ENCODE measurements at regions not wholly inside any gene's neighbourhood (a gene's known extent, or its start where the extent isn't known, plus 50 kb on each side); places are given as distances from the start of the nearest gene placed in this dataset.

DNA sequence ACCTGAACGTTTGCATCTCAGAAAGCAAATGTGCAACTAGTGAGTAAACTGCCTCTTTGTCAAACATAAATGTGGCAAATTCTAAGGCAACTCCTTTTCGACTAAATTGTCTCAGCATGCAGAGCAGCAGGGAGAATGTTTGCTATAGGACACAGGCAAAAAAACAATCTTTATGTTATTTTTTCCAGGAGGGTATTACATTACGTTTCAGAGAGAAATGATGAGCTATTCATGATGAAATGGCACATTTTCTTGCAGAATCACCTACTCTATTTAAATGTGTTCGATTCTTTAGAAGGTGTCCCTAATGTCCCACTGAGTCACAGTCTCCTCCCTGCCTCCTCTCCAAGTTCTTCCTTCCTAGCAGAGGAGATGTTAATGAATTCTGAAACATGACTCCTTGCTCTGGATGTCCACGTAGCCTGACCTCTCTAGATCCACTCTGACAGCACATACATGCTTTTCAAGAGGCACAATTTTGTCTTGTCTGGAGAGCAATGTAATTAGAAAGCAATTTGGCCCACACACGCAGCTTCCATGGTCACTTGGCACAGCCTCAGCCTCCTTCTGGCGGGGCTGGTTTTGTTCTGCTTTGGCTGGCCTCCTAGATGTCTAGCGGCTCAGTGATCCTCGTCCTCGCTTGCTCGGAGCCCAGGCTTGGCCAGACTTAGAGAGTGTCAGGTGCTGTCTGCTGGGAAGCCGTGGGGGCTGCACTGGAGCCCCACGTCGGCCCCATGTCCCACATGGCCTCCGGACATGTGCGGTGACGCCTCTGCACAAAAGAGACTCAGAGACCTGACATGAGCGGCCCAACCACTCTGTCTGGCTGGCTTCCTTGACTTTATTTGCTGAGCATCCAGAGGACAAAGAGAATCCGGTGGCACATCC lies 125.7 kb upstream of the ZNF438 start:
- WGBS (ENCODE audit: low lambda C conversion rate, missing lambda C conversion rate) = 73% methylated on average over 19 of the region's 19 CpGs
- H3K9me2 ChIP-seq (replicated peaks; ENCODE audit: insufficient read depth) = no peaks in the 10 kb centered on the region
- no peak for TF ChIP-seq EZH2phosphoT487 (IDR thresholded peaks at IDR 0.05; ENCODE audit: low read depth, severe bottlenecking, unreplicated experiment)
- TF ChIP-seq, protein P1, sequence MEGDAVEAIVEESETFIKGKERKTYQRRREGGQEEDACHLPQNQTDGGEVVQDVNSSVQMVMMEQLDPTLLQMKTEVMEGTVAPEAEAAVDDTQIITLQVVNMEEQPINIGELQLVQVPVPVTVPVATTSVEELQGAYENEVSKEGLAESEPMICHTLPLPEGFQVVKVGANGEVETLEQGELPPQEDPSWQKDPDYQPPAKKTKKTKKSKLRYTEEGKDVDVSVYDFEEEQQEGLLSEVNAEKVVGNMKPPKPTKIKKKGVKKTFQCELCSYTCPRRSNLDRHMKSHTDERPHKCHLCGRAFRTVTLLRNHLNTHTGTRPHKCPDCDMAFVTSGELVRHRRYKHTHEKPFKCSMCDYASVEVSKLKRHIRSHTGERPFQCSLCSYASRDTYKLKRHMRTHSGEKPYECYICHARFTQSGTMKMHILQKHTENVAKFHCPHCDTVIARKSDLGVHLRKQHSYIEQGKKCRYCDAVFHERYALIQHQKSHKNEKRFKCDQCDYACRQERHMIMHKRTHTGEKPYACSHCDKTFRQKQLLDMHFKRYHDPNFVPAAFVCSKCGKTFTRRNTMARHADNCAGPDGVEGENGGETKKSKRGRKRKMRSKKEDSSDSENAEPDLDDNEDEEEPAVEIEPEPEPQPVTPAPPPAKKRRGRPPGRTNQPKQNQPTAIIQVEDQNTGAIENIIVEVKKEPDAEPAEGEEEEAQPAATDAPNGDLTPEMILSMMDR (IDR thresholded peaks at IDR 0.05; ENCODE audit: poor library complexity) = no peak
- DNase-seq (ENCODE audit: low spot score) = peak; percentile 32
- no peaks in the 10 kb centered on the region for H4K20me1 ChIP-seq (ENCODE audit: insufficient read depth, poor library complexity, severe bottlenecking)
- H3K9me3 ChIP-seq (ENCODE audit: low read depth) = no peaks in the 10 kb centered on the region
- H3K4me2 ChIP-seq = no peak overlapping the region
- H3K27me3 ChIP-seq = no peaks in the 10 kb centered on the region
- H3K79me2 ChIP-seq = no peaks in the 10 kb centered on the region
- H2AFZ ChIP-seq = no peak overlapping the region
- no peak overlapping the region for H3K4me3 ChIP-seq
- no peaks in the 10 kb centered on the region for H3K36me3 ChIP-seq (replicated peaks; ENCODE audit: insufficient read depth, low read depth)
- peak overlapping the region; percentile 55 for H3K27ac ChIP-seq
- no peaks in the 10 kb centered on the region for H3K4me1 ChIP-seq (ENCODE audit: insufficient read depth)

DNA sequence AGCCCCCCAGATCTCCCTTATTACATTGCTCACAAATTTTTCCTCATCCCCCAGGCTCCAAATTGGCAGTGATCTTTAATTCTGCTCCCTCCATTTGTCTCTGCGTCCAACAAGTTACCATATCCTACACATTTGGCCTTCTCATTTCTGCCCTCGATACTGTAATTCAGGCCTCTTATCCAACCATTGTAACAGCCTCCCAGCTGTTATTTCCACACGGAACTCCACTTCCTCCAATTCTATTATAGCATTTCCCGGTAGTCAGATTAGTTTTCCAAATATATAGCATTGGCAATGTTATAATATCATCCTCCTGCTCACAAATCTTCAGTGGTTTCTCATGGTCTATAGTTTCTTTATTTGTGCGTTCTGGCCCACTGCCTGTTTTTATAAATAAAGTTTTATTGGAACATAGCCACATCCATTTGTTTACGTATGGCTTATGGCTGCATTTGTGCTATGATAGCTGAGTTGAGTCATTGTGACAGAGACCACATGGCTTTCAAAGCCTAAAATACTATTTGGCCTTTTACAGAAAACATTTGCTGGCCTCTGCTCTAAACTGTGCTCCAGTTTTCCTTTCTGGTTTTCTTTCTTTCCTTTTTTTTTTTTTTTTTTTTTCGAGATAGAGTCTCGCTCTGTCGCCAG lies 126.5 kb upstream of the ZNF438 start:
- Histone ChIP-seq H3K36me3 (replicated peaks; ENCODE audit: insufficient read depth, low read depth) (no peaks in the 10 kb centered on the region), H3K4me1 (ENCODE audit: insufficient read depth) (no peaks in the 10 kb centered on the region), H2AFZ (no peak overlapping the region), H3K9me2 (replicated peaks; ENCODE audit: insufficient read depth) (no peaks in the 10 kb centered on the region), H3K27me3 (no peaks in the 10 kb centered on the region), H3K27ac (peak overlapping the region; percentile 55), H4K20me1 (ENCODE audit: insufficient read depth, poor library complexity, severe bottlenecking) (no peaks in the 10 kb centered on the region), H3K4me3 (no peak overlapping the region), H3K79me2 (no peaks in the 10 kb centered on the region), H3K4me2 (no peak overlapping the region), H3K9me3 (ENCODE audit: low read depth) (no peaks in the 10 kb centered on the region)
- no peak for DNase-seq (ENCODE audit: low spot score)
- WGBS (ENCODE audit: low lambda C conversion rate, missing lambda C conversion rate) = 95% methylated on average over 7 of the region's 9 CpGs
- TF ChIP-seq EZH2 (IDR thresholded peaks at IDR 0.05; ENCODE audit: borderline replicate concordance) (no peak), EZH2phosphoT487 (IDR thresholded peaks at IDR 0.05; ENCODE audit: low read depth, severe bottlenecking, unreplicated experiment) (no peak)
- TF ChIP-seq, protein P1 (IDR thresholded peaks at IDR 0.05; ENCODE audit: poor library complexity) = no peak

DNA sequence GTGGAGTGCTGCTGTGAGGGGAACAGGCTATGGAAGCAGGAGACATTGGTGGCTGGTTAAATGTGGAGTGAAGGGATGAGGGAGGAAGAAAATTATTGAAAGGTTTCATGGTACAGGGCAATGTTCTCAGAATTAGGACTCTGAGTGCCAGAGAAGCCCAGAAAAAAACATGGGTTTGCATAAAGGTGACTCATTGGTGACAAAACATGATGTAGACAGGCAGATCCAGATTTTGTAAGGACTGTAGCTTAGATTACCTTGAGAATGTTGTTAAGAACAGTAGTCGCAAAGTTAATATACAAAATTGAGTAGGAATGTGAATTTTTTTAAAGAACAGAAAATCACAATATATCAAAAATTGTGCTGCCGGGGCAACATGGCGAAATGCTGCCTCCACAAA lies 134.9 kb upstream of the ZNF438 start:
- Histone ChIP-seq H3K9me2 (replicated peaks; ENCODE audit: insufficient read depth) (no peaks in the 10 kb centered on the region), H3K79me2 (no peaks in the 10 kb centered on the region), H3K4me2 (no peak overlapping the region), H2AFZ (no peak overlapping the region), H3K4me1 (ENCODE audit: insufficient read depth) (no peaks in the 10 kb centered on the region), H4K20me1 (ENCODE audit: insufficient read depth, poor library complexity, severe bottlenecking) (no peaks in the 10 kb centered on the region), H3K36me3 (replicated peaks; ENCODE audit: insufficient read depth, low read depth) (no peaks in the 10 kb centered on the region), H3K9me3 (ENCODE audit: low read depth) (no peaks in the 10 kb centered on the region), H3K27me3 (no peaks in the 10 kb centered on the region), H3K4me3 (no peak overlapping the region), H3K27ac (no peak overlapping the region)
- DNase-seq (ENCODE audit: low spot score) = no peak
- TF ChIP-seq, protein P1 (IDR thresholded peaks at IDR 0.05; ENCODE audit: poor library complexity) = no peak
- TF ChIP-seq EZH2 (IDR thresholded peaks at IDR 0.05; ENCODE audit: borderline replicate concordance) (no peak), EZH2phosphoT487 (IDR thresholded peaks at IDR 0.05; ENCODE audit: low read depth, severe bottlenecking, unreplicated experiment) (no peak)
- 98% methylated on average over 3 of the region's 3 CpGs for WGBS (ENCODE audit: low lambda C conversion rate, missing lambda C conversion rate)
